ENCODE measurements at regions not wholly inside any gene's neighbourhood (a gene's known extent, or its start where the extent isn't known, plus 50 kb on each side); places are given as distances from the start of the nearest gene placed in this dataset.

GRCh38 chr1:191043066-191043465 lies 565.4 kb upstream of the BRINP3 start:
- TF ChIP-seq NFYB (CRISPR knock-in tag; IDR thresholded peaks at IDR 0.05) (no peak), RBM22 (optimal IDR thresholded peaks at IDR 0.05; ENCODE audit: low read length) (no peak), TCF7L2 (IDR thresholded peaks at IDR 0.05; ENCODE audit: low read depth, low read length) (no peak), GFI1 (CRISPR knock-in tag; IDR thresholded peaks at IDR 0.05; ENCODE audit: borderline replicate concordance) (no peak), RAD21 (CRISPR knock-in tag; IDR thresholded peaks at IDR 0.05) (no peak), GABPA (IDR thresholded peaks at IDR 0.05; ENCODE audit: low read depth, low read length) (no peak), GABPA (CRISPR knock-in tag; IDR thresholded peaks at IDR 0.05; ENCODE audit: low read depth) (no peak), JUN (CRISPR knock-in tag; IDR thresholded peaks at IDR 0.05) (no peak), DPF2 (CRISPR knock-in tag; IDR thresholded peaks at IDR 0.05; ENCODE audit: borderline replicate concordance, low read depth) (no peak), NR2C2 (CRISPR knock-in tag; IDR thresholded peaks at IDR 0.05; ENCODE audit: borderline replicate concordance) (no peak), KLF12 (CRISPR knock-in tag; IDR thresholded peaks at IDR 0.05; ENCODE audit: borderline replicate concordance) (no peak)

Data from HepG2 (cell line).